ENCODE measurements at regions not wholly inside any gene's neighbourhood (a gene's known extent, or its start where the extent isn't known, plus 50 kb on each side); places are given as distances from the start of the nearest gene placed in this dataset.
"Not testable (repeated sequence)": the region's sequence is repeated elsewhere in the genome, so short reads cannot be mapped to it uniquely, and the experiment has no call there.

- Histone ChIP-seq H3K4me1 (ENCODE audit: control insufficient read depth in 2 of 2, insufficient read depth in 2 of 2, low read length in 2 of 2) (no peaks in the 10 kb centered on the region), H3K4me3 (ENCODE audit: low read length in 2 of 2) (no peak overlapping the region), H3K27me3 (ENCODE audit: control insufficient read depth in 2 of 2, insufficient read depth in 1 of 2, low read length in 1 of 2) (no peaks in the 10 kb centered on the region), H3K9me3 (ENCODE audit: control insufficient read depth in 2 of 2, insufficient read depth in 1 of 2, low read length in 1 of 2) (no peaks in the 10 kb centered on the region), H3K27ac (ENCODE audit: low read depth in 1 of 2, low read length in 1 of 2) (no peak overlapping the region), H3K36me3 (ENCODE audit: control insufficient read depth in 2 of 2, insufficient read depth in 2 of 2, low read length in 1 of 2) (no peaks in the 10 kb centered on the region)
- no peak for DNase-seq (ENCODE audit: low read depth in 6 of 9, low spot score in 9 of 9)
- WGBS: 98% methylated on average over 5 of the region's 5 CpGs
Observed at GRCh38 chr9:73095425-73095824, 56.2 kb upstream of the ANXA1 start.

GRCh38 chr9:73093740-73094379, 57.8 kb upstream of the ANXA1 start:
- no peak overlapping the region for H3K27ac ChIP-seq (ENCODE audit: low read depth in 1 of 2, low read length in 1 of 2)
- no peak overlapping the region for H3K4me3 ChIP-seq (ENCODE audit: low read length in 2 of 2)
- 81% methylated on average over 5 of the region's 5 CpGs for WGBS
- no peak for DNase-seq (ENCODE audit: low read depth in 6 of 9, low spot score in 9 of 9)
- no peaks in the 10 kb centered on the region for H3K4me1 ChIP-seq (ENCODE audit: control insufficient read depth in 2 of 2, insufficient read depth in 2 of 2, low read length in 2 of 2)
- no peaks in the 10 kb centered on the region for H3K27me3 ChIP-seq (ENCODE audit: control insufficient read depth in 2 of 2, insufficient read depth in 1 of 2, low read length in 1 of 2)
- no peaks in the 10 kb centered on the region for H3K36me3 ChIP-seq (ENCODE audit: control insufficient read depth in 2 of 2, insufficient read depth in 2 of 2, low read length in 1 of 2)
- no peaks in the 10 kb centered on the region for H3K9me3 ChIP-seq (ENCODE audit: control insufficient read depth in 2 of 2, insufficient read depth in 1 of 2, low read length in 1 of 2)

DNA sequence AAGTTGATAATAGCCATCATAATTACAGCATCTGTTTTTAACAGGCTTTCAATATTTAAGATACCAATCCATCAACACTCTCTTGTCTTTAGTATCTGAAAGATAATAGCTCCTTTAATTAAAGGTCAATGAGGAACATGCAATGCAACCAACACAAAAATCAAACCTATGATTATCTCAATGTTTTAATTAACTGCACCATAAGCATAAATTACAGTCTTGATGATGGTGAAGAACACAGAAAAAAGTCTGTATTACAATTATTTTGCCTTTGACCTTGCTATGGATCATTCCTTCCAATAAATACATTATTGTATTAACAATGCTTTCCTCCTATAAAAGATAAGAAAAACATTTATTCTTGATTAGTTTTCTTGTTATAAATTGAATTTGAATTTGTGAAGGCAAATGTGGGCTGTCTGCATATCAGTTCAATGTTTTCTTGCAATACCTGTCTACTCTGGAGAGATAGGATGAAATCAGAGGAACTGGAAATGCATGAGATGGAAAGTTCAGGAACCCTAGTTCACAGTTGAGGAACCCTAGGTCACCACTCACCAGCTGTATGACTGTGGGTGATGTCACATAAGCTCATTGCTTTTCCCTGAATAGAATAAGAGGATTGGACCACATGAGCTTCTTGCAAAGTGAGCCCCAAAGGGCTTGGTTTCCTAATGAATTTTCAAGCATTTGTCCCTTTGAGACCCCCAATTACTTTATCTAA, 58.5 kb upstream of the ANXA1 start:
- Histone ChIP-seq H3K4me1 (ENCODE audit: control insufficient read depth in 2 of 2, insufficient read depth in 2 of 2, low read length in 2 of 2) (no peaks in the 10 kb centered on the region), H3K36me3 (ENCODE audit: control insufficient read depth in 2 of 2, insufficient read depth in 2 of 2, low read length in 1 of 2) (no peaks in the 10 kb centered on the region), H3K27ac (ENCODE audit: low read depth in 1 of 2, low read length in 1 of 2) (no peak overlapping the region), H3K9me3 (ENCODE audit: control insufficient read depth in 2 of 2, insufficient read depth in 1 of 2, low read length in 1 of 2) (no peaks in the 10 kb centered on the region), H3K27me3 (ENCODE audit: control insufficient read depth in 2 of 2, insufficient read depth in 1 of 2, low read length in 1 of 2) (no peaks in the 10 kb centered on the region), H3K4me3 (ENCODE audit: low read length in 2 of 2) (no peak overlapping the region)
- DNase-seq (ENCODE audit: low read depth in 6 of 9, low spot score in 9 of 9): no peak

GRCh38 chr9:73091909-73092308, 59.8 kb upstream of the ANXA1 start:
- no peaks in the 10 kb centered on the region for H3K4me1 ChIP-seq (ENCODE audit: control insufficient read depth in 2 of 2, insufficient read depth in 2 of 2, low read length in 2 of 2)
- no peak overlapping the region for H3K27ac ChIP-seq (ENCODE audit: low read depth in 1 of 2, low read length in 1 of 2)
- no peaks in the 10 kb centered on the region for H3K27me3 ChIP-seq (ENCODE audit: control insufficient read depth in 2 of 2, insufficient read depth in 1 of 2, low read length in 1 of 2)
- H3K36me3 ChIP-seq (ENCODE audit: control insufficient read depth in 2 of 2, insufficient read depth in 2 of 2, low read length in 1 of 2): no peaks in the 10 kb centered on the region
- no peak overlapping the region for H3K4me3 ChIP-seq (ENCODE audit: low read length in 2 of 2)
- WGBS: 98% methylated on average over 2 of the region's 2 CpGs
- H3K9me3 ChIP-seq (ENCODE audit: control insufficient read depth in 2 of 2, insufficient read depth in 1 of 2, low read length in 1 of 2): no peaks in the 10 kb centered on the region
- no peak for DNase-seq (ENCODE audit: low read depth in 6 of 9, low spot score in 9 of 9)

DNA sequence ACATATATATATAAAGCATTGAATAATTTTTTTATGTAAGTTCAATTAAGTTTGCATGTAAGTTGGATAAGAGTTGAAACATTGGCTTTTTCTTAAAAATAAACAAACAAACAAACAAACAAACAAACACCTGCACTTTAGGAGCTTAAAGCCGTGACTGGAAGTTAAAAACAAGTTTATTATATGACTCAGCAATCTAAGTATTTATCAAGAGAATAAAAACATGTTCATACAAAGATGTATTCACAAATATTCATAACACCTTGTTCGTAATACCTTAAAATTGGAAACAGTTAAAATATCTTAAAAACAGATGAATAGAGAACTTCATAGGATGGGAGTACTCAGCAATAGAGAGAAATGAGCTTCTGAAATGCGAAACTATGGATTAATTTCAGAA, 61.5 kb upstream of the ANXA1 start:
- Histone ChIP-seq H3K27me3 (ENCODE audit: control insufficient read depth in 2 of 2, insufficient read depth in 1 of 2, low read length in 1 of 2) (no peaks in the 10 kb centered on the region), H3K9me3 (ENCODE audit: control insufficient read depth in 2 of 2, insufficient read depth in 1 of 2, low read length in 1 of 2) (no peaks in the 10 kb centered on the region), H3K36me3 (ENCODE audit: control insufficient read depth in 2 of 2, insufficient read depth in 2 of 2, low read length in 1 of 2) (no peaks in the 10 kb centered on the region), H3K27ac (ENCODE audit: low read depth in 1 of 2, low read length in 1 of 2) (no peak overlapping the region), H3K4me1 (ENCODE audit: control insufficient read depth in 2 of 2, insufficient read depth in 2 of 2, low read length in 2 of 2) (no peaks in the 10 kb centered on the region), H3K4me3 (ENCODE audit: low read length in 2 of 2) (no peak overlapping the region)
- no peak for DNase-seq (ENCODE audit: low read depth in 6 of 9, low spot score in 9 of 9)
- 79% methylated on average over 3 of the region's 3 CpGs for WGBS

DNA sequence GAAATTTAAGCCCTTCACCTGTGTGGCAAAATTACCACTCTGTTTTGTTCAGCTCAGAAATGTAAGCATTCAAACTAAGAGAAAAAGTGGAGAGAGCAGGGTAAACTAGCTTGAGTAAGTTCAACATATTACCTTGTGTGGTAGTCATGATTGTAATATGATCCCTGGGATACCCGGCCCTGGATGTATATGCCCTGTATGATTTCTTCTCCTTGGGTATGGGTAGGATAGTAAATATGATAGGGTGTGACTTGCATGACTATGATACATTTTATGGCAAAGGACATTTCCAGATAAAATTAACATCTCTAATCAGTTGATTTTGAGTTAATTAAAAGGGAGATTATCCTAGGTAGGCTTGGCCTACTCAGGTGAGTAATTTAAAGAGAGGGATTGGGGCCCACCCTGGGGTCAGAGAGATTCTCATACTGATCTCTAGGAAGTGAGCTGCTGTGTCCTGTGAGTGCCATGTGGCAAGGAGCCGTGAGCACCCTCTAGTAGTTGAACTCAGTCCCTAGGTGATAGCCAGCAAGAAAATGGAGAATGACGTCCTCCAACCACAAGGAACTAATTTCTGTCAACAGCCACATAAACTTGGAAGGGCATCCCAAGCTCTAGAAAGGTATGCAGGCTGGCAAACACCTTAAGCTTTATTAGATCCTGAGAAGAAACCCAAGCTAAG, 62.2 kb upstream of the ANXA1 start:
- DNase-seq (ENCODE audit: low read depth in 6 of 9, low spot score in 9 of 9): no peak
- Histone ChIP-seq H3K27ac (ENCODE audit: low read depth in 1 of 2, low read length in 1 of 2) (no peak overlapping the region), H3K4me1 (ENCODE audit: control insufficient read depth in 2 of 2, insufficient read depth in 2 of 2, low read length in 2 of 2) (no peaks in the 10 kb centered on the region), H3K36me3 (ENCODE audit: control insufficient read depth in 2 of 2, insufficient read depth in 2 of 2, low read length in 1 of 2) (no peaks in the 10 kb centered on the region), H3K4me3 (ENCODE audit: low read length in 2 of 2) (no peak overlapping the region), H3K9me3 (ENCODE audit: control insufficient read depth in 2 of 2, insufficient read depth in 1 of 2, low read length in 1 of 2) (no peaks in the 10 kb centered on the region), H3K27me3 (ENCODE audit: control insufficient read depth in 2 of 2, insufficient read depth in 1 of 2, low read length in 1 of 2) (no peaks in the 10 kb centered on the region)
- 92% methylated on average over 3 of the region's 3 CpGs for WGBS

- DNase-seq (ENCODE audit: low read depth in 6 of 9, low spot score in 9 of 9); H3K4me3 ChIP-seq (ENCODE audit: low read length in 2 of 2); H3K27me3 ChIP-seq (ENCODE audit: control insufficient read depth in 2 of 2, insufficient read depth in 1 of 2, low read length in 1 of 2); H3K27ac ChIP-seq (ENCODE audit: low read depth in 1 of 2, low read length in 1 of 2); H3K4me1 ChIP-seq (ENCODE audit: control insufficient read depth in 2 of 2, insufficient read depth in 2 of 2, low read length in 2 of 2); H3K36me3 ChIP-seq (ENCODE audit: control insufficient read depth in 2 of 2, insufficient read depth in 2 of 2, low read length in 1 of 2); H3K9me3 ChIP-seq (ENCODE audit: control insufficient read depth in 2 of 2, insufficient read depth in 1 of 2, low read length in 1 of 2): not testable (repeated sequence)
- 94% methylated on average over 3 of the region's 4 CpGs for WGBS
Observed at GRCh38 chr9:73087876-73088275, 63.8 kb upstream of the ANXA1 start.

DNA sequence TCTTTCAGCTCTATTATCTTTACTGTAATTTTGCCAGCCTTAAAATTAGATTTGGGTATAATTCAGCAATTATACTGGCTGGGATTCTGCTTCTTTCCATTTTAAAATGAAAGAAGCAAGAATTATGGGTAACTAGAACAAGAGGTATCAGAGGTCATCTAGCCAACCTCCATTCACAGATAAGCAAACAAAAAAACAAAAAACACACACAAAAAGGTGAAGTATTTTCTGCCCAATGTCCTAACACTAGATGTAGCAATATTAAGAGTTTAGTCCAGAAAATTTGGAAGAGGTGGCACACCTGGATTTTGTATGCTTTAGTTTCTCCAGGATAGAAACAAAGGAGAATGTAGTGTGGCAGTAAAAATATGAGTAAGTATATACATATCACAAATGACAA, 68.1 kb upstream of the ANXA1 start:
- Histone ChIP-seq H3K36me3 (ENCODE audit: control insufficient read depth in 2 of 2, insufficient read depth in 2 of 2, low read length in 1 of 2) (no peaks in the 10 kb centered on the region), H3K4me3 (ENCODE audit: low read length in 2 of 2) (no peak overlapping the region), H3K27me3 (ENCODE audit: control insufficient read depth in 2 of 2, insufficient read depth in 1 of 2, low read length in 1 of 2) (no peaks in the 10 kb centered on the region), H3K4me1 (ENCODE audit: control insufficient read depth in 2 of 2, insufficient read depth in 2 of 2, low read length in 2 of 2) (no peaks in the 10 kb centered on the region), H3K27ac (ENCODE audit: low read depth in 1 of 2, low read length in 1 of 2) (no peak overlapping the region), H3K9me3 (ENCODE audit: control insufficient read depth in 2 of 2, insufficient read depth in 1 of 2, low read length in 1 of 2) (no peaks in the 10 kb centered on the region)
- DNase-seq (ENCODE audit: low read depth in 6 of 9, low spot score in 9 of 9): no peak

- no peaks in the 10 kb centered on the region for H3K27me3 ChIP-seq (ENCODE audit: control insufficient read depth in 2 of 2, insufficient read depth in 1 of 2, low read length in 1 of 2)
- 97% methylated on average over 2 of the region's 2 CpGs for WGBS
- H3K9me3 ChIP-seq (ENCODE audit: control insufficient read depth in 2 of 2, insufficient read depth in 1 of 2, low read length in 1 of 2): no peaks in the 10 kb centered on the region
- no peak overlapping the region for H3K4me3 ChIP-seq (ENCODE audit: low read length in 2 of 2)
- H3K4me1 ChIP-seq (ENCODE audit: control insufficient read depth in 2 of 2, insufficient read depth in 2 of 2, low read length in 2 of 2): no peaks in the 10 kb centered on the region
- no peak overlapping the region for H3K27ac ChIP-seq (ENCODE audit: low read depth in 1 of 2, low read length in 1 of 2)
- H3K36me3 ChIP-seq (ENCODE audit: control insufficient read depth in 2 of 2, insufficient read depth in 2 of 2, low read length in 1 of 2): no peaks in the 10 kb centered on the region
- peak in 8 of 9 donors; percentile 5 to 51 (median 20) for DNase-seq (ENCODE audit: low read depth in 6 of 9, low spot score in 9 of 9)
Observed at GRCh38 chr9:73081979-73082657, 69.5 kb upstream of the ANXA1 start.

Measured in thymus (tissue), 11 donors.